Neural cell (in vitro differentiated cells): ENCODE measurements at regions not wholly inside any gene's neighbourhood (a gene's known extent, or its start where the extent isn't known, plus 50 kb on each side); places are given as distances from the start of the nearest gene placed in this dataset.

Experiments
- H2AFZ ChIP-seq: fragments of 200-600, 300-800 bp; sonication (generic), shearing (Covaris generic); 2 replicates; pipeline ENCODE4 v1.6.0; 2014; ENCODE audit warnings: low read depth, mild to moderate bottlenecking, antibody characterized with exemption, low read length, moderate library complexity
- H3F3A ChIP-seq: fragments of 200-600 bp; shearing (Covaris generic); 2 replicates; pipeline ENCODE4 v1.6.1; 2016; ENCODE audit warnings: mild to moderate bottlenecking, moderate library complexity, mixed read lengths, antibody characterized with exemption, low read length; ENCODE audit not compliant: insufficient read depth, poor library complexity, severe bottlenecking
- H3K27ac ChIP-seq: fragments of 200-600, 300-800 bp; sonication (generic), shearing (Covaris generic); 2 replicates; pipeline ENCODE4 v1.5.1; 2014; ENCODE audit warnings: mild to moderate bottlenecking, low read length, moderate library complexity
- H3K27me3 ChIP-seq: fragments of 300-800, 200-600 bp; sonication (generic), shearing (Covaris generic); 2 replicates; pipeline ENCODE4 v1.6.0; 2014; ENCODE audit warnings: mild to moderate bottlenecking, low read depth, low read length, moderate library complexity; ENCODE audit not compliant: insufficient read depth
- H3K36me3 ChIP-seq: fragments of 300-800, 200-600 bp; sonication (generic), shearing (Covaris generic); 2 replicates; pipeline ENCODE4 v1.5.1; 2014; ENCODE audit warnings: mild to moderate bottlenecking, antibody characterized with exemption, low read length, moderate library complexity; ENCODE audit not compliant: insufficient read depth
- H3K4me2 ChIP-seq: fragments of 300-800, 200-600 bp; sonication (generic), shearing (Covaris generic); 2 replicates; pipeline ENCODE4 v1.6.0; 2014; ENCODE audit warnings: mild to moderate bottlenecking, low read length
- H3K4me3 ChIP-seq: fragments of 300-800, 200-600 bp; sonication (generic), shearing (Covaris generic); 2 replicates; pipeline ENCODE4 v1.5.1; 2014; ENCODE audit warnings: mild to moderate bottlenecking, low read length, moderate library complexity
- H3K79me2 ChIP-seq: fragments of 200-600 bp; shearing (Covaris generic); replicated peaks from 2 replicates; pipeline ENCODE4 v1.6.0; 2014; ENCODE audit warnings: mild to moderate bottlenecking, low read length, moderate library complexity; ENCODE audit not compliant: insufficient read depth
- H3K9ac ChIP-seq: fragments of 300-800, 200-600 bp; sonication (generic), shearing (Covaris generic); 2 replicates; pipeline ENCODE4 v1.6.1; 2016; ENCODE audit warnings: mild to moderate bottlenecking, low read length, mixed read lengths
- H3K9me2 ChIP-seq: fragments of 200-600 bp; shearing (Covaris generic); 2 replicates; pipeline ENCODE4 v1.6.1; 2016; ENCODE audit warnings: mild to moderate bottlenecking, low read length, mixed read lengths; ENCODE audit not compliant: insufficient read depth
- H3K9me3 ChIP-seq: fragments of 200-600, 300-800 bp; sonication (generic), shearing (Covaris generic); 2 replicates; pipeline ENCODE4 v1.6.1; 2016; ENCODE audit warnings: mild to moderate bottlenecking, mixed run types, low read length, moderate library complexity, mixed read lengths
- H4K20me1 ChIP-seq: fragments of 200-600 bp; shearing (Covaris generic); 2 replicates; pipeline ENCODE4 v1.6.1; 2016; ENCODE audit warnings: mild to moderate bottlenecking, mixed run types; ENCODE audit not compliant: insufficient read depth
- EP300 ChIP-seq: fragments of 450-650 bp; conservative IDR thresholded peaks from 2 replicates; pipeline ENCODE4 v1.6.1; 2014; ENCODE audit warnings: antibody characterized with exemption, mild to moderate bottlenecking, moderate library complexity; ENCODE audit not compliant: poor library complexity, severe bottlenecking
- EZH2 ChIP-seq: fragments of 200-600, 300-800 bp; shearing (Covaris generic), sonication (generic); IDR thresholded peaks from 2 replicates; pipeline ENCODE4 v1.6.1; 2014; ENCODE audit warnings: antibody characterized with exemption, low read length, borderline replicate concordance, mild to moderate bottlenecking; ENCODE audit not compliant: insufficient read depth, poor library complexity, severe bottlenecking
- MXI1 ChIP-seq: fragments of 450-650 bp; conservative IDR thresholded peaks from 2 replicates; pipeline ENCODE4 v1.6.1; 2014; ENCODE audit warnings: antibody characterized with exemption, mild to moderate bottlenecking; ENCODE audit not compliant: poor library complexity, severe bottlenecking
- POLR2AphosphoS5 ChIP-seq: IDR thresholded peaks from 2 replicates; pipeline ENCODE4 v1.6.1; 2012
- RAD21 ChIP-seq: fragments of 450-650 bp; conservative IDR thresholded peaks from 2 replicates; pipeline ENCODE4 v1.6.1; 2014; ENCODE audit warnings: antibody characterized with exemption, mild to moderate bottlenecking, moderate library complexity
- SMC3 ChIP-seq: fragments of 450-650 bp; conservative IDR thresholded peaks from 2 replicates; pipeline ENCODE4 v1.6.1; 2014; ENCODE audit warnings: antibody characterized with exemption, mild to moderate bottlenecking, moderate library complexity; ENCODE audit not compliant: poor library complexity
- TAF1 ChIP-seq: IDR thresholded peaks from 2 replicates; pipeline ENCODE4 v1.6.1; 2012; ENCODE audit warnings: low read depth
- TF ChIP-seq, protein P1 (sequence below): fragments of 450-650 bp; IDR thresholded peaks from 2 replicates; pipeline ENCODE4 v1.5.1; 2014; ENCODE audit warnings: antibody characterized with exemption, mild to moderate bottlenecking, moderate library complexity; ENCODE audit not compliant: poor library complexity, severe bottlenecking
- TF ChIP-seq, protein P2 (sequence below): IDR thresholded peaks from 2 replicates; pipeline ENCODE4 v1.6.1; 2012; ENCODE audit warnings: borderline replicate concordance

GRCh38 chr11:115042002-115042401, 363.7 kb downstream of the NXPE2 start:
- Histone ChIP-seq H3K9ac (no peak overlapping the region), H3K4me3 (no peak overlapping the region), H3K27me3 (no peaks in the 10 kb centered on the region), H3K27ac (no peak overlapping the region), H3K36me3 (no peaks in the 10 kb centered on the region), H3K9me2 (no peaks in the 10 kb centered on the region), H2AFZ (no peak overlapping the region), H3K4me2 (no peak overlapping the region), H3K79me2 (no peaks in the 10 kb centered on the region), H4K20me1 (no peaks in the 10 kb centered on the region), H3K9me3 (no peaks in the 10 kb centered on the region), H3F3A (no peaks in the 10 kb centered on the region)
- no peak for TF ChIP-seq POLR2AphosphoS5
- TF ChIP-seq SMC3 = no peak
- TF ChIP-seq EZH2 = no peak
- no peak for TF ChIP-seq EP300

DNA sequence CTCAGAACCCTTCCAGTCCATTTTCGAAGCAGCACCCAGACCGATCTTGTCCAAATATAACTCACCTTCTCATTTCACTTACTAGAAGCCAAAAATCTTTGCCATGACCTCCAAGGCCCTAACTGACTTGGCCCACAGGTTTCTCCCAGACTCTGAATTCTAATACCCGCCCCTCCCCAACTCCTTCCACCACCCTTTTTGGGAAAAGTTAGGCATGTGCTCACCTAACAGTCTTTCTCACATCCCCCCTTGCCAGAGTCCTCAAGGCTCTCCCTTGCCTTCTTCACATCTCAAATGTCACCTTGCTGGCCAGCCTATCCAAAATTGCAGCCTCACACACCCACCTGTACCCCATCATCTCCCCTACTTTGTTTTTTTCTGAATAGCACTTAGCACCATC, 369.3 kb downstream of the NXPE2 start:
- TF ChIP-seq EP300 (no peak), POLR2AphosphoS5 (no peak), MXI1 (no peak), RAD21 (no peak), SMC3 (no peak), EZH2 (no peak), TAF1 (no peak)
- TF ChIP-seq, protein P1, sequence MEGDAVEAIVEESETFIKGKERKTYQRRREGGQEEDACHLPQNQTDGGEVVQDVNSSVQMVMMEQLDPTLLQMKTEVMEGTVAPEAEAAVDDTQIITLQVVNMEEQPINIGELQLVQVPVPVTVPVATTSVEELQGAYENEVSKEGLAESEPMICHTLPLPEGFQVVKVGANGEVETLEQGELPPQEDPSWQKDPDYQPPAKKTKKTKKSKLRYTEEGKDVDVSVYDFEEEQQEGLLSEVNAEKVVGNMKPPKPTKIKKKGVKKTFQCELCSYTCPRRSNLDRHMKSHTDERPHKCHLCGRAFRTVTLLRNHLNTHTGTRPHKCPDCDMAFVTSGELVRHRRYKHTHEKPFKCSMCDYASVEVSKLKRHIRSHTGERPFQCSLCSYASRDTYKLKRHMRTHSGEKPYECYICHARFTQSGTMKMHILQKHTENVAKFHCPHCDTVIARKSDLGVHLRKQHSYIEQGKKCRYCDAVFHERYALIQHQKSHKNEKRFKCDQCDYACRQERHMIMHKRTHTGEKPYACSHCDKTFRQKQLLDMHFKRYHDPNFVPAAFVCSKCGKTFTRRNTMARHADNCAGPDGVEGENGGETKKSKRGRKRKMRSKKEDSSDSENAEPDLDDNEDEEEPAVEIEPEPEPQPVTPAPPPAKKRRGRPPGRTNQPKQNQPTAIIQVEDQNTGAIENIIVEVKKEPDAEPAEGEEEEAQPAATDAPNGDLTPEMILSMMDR = no peak
- TF ChIP-seq, protein P2, sequence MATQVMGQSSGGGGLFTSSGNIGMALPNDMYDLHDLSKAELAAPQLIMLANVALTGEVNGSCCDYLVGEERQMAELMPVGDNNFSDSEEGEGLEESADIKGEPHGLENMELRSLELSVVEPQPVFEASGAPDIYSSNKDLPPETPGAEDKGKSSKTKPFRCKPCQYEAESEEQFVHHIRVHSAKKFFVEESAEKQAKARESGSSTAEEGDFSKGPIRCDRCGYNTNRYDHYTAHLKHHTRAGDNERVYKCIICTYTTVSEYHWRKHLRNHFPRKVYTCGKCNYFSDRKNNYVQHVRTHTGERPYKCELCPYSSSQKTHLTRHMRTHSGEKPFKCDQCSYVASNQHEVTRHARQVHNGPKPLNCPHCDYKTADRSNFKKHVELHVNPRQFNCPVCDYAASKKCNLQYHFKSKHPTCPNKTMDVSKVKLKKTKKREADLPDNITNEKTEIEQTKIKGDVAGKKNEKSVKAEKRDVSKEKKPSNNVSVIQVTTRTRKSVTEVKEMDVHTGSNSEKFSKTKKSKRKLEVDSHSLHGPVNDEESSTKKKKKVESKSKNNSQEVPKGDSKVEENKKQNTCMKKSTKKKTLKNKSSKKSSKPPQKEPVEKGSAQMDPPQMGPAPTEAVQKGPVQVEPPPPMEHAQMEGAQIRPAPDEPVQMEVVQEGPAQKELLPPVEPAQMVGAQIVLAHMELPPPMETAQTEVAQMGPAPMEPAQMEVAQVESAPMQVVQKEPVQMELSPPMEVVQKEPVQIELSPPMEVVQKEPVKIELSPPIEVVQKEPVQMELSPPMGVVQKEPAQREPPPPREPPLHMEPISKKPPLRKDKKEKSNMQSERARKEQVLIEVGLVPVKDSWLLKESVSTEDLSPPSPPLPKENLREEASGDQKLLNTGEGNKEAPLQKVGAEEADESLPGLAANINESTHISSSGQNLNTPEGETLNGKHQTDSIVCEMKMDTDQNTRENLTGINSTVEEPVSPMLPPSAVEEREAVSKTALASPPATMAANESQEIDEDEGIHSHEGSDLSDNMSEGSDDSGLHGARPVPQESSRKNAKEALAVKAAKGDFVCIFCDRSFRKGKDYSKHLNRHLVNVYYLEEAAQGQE = no peak
- no peak overlapping the region for H3K4me2 ChIP-seq
- H3K4me3 ChIP-seq = no peak overlapping the region
- no peaks in the 10 kb centered on the region for H3K79me2 ChIP-seq
- no peaks in the 10 kb centered on the region for H3K9me2 ChIP-seq
- no peak overlapping the region for H3K27ac ChIP-seq
- no peaks in the 10 kb centered on the region for H3K27me3 ChIP-seq
- no peak overlapping the region for H2AFZ ChIP-seq
- no peaks in the 10 kb centered on the region for H3K36me3 ChIP-seq
- H3K9me3 ChIP-seq = no peaks in the 10 kb centered on the region
- H3F3A ChIP-seq = no peaks in the 10 kb centered on the region
- H4K20me1 ChIP-seq = no peaks in the 10 kb centered on the region
- H3K9ac ChIP-seq = no peak overlapping the region

DNA sequence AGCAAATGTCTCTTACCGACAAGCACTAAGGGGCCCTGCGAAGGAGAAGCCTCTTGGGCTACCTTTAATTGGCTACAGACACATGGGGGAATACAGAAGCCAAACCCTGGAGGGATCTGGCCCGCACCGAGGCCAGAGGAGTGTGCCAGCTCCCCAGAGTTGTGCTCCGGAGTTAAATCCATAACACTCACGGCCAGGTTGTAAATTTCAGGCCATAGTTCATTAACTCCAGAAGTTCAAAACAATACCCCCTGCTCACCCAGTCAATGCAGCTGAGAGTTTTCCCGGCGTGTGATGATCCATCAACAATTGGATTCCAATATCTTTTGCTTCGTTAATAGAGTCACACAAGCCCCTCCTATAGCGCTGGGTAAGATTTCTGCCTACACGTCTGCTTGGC, 371.5 kb downstream of the NXPE2 start:
- H3K4me3 ChIP-seq = no peak overlapping the region
- no peaks in the 10 kb centered on the region for H3K27me3 ChIP-seq
- H3K9me3 ChIP-seq = no peaks in the 10 kb centered on the region
- no peak overlapping the region for H2AFZ ChIP-seq
- no peak overlapping the region for H3K4me2 ChIP-seq
- no peaks in the 10 kb centered on the region for H3K9me2 ChIP-seq
- no peaks in the 10 kb centered on the region for H3F3A ChIP-seq
- H3K9ac ChIP-seq = no peak overlapping the region
- TF ChIP-seq, protein P2 = no peak
- TF ChIP-seq, protein P1 = no peak
- TF ChIP-seq EZH2 (no peak), EP300 (no peak), RAD21 (no peak), TAF1 (no peak), POLR2AphosphoS5 (no peak), SMC3 (no peak), MXI1 (no peak)
- no peak overlapping the region for H3K27ac ChIP-seq
- no peaks in the 10 kb centered on the region for H3K79me2 ChIP-seq
- no peaks in the 10 kb centered on the region for H3K36me3 ChIP-seq
- no peaks in the 10 kb centered on the region for H4K20me1 ChIP-seq
